ENCODE measurements at regions not wholly inside any gene's neighbourhood (a gene's known extent, or its start where the extent isn't known, plus 50 kb on each side); places are given as distances from the start of the nearest gene placed in this dataset.
"Not testable (repeated sequence)": the region's sequence is repeated elsewhere in the genome, so short reads cannot be mapped to it uniquely, and the experiment has no call there.

DNA sequence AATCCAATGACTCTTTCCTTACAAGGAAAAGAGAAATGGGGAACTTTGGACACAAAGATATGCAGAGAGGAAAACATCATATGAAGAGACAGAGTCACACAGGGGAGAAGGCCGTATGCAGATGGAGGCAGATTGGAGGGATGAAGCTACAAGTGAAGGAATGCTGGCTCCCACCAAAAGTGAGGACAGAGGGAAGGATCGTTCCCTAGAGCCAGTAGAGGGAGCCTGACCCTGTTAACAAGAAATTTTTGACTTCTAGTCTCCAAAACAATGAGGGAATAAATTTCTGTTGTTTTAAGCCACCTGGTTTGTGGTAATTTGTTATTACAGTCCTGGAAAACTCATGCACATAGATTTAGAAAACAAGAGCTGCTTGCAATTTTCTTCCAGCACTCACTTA is 169.3 kb downstream of the PMAIP1 start:
- no peak for DNase-seq (ENCODE audit: low read depth)
- H3K4me3 ChIP-seq (ENCODE audit: low read length), result no peak overlapping the region
- TF ChIP-seq, protein P1, sequence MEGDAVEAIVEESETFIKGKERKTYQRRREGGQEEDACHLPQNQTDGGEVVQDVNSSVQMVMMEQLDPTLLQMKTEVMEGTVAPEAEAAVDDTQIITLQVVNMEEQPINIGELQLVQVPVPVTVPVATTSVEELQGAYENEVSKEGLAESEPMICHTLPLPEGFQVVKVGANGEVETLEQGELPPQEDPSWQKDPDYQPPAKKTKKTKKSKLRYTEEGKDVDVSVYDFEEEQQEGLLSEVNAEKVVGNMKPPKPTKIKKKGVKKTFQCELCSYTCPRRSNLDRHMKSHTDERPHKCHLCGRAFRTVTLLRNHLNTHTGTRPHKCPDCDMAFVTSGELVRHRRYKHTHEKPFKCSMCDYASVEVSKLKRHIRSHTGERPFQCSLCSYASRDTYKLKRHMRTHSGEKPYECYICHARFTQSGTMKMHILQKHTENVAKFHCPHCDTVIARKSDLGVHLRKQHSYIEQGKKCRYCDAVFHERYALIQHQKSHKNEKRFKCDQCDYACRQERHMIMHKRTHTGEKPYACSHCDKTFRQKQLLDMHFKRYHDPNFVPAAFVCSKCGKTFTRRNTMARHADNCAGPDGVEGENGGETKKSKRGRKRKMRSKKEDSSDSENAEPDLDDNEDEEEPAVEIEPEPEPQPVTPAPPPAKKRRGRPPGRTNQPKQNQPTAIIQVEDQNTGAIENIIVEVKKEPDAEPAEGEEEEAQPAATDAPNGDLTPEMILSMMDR (conservative IDR thresholded peaks at IDR 0.05; ENCODE audit: low read length), result peak; percentile 29; the same call in 1 of the 2 replicates

DNA sequence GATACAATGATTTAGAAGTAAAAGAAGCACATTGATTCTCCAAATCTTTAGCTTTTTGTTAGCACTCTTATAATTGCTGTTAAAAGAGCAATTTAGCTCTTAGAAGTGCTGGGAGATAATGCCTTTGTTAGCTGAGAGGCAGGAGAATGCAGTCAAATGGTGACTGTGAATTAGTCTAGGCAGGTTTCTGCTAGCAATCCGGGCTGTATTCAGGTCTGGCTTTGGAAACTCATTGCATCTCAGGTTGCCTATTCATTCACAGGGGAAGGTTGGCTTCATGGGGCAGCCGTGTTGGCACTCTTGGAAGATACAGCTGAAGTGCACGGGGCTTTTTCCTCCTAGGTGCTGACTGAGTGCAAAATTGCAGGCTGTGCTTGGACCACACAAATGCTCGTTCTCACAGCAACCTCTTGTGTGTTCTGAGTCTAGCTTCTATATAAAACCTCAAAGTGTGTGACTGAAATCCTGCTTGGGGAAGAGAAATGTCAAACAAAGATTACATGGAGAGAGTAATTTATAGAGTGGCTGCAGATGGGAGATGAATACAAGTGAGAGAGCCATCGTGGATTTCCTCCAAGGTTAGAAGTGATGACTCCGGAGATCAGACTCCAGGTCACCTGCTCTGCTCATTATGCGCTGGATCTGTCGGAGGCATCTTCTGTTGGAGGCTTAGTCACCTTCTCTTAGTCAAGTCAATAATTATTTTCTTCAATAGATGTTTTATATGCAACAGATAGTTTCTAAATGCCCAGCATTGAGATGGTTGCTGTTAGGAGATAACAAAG is 167.8 kb downstream of the PMAIP1 start:
- no peak overlapping the region for H3K4me3 ChIP-seq (ENCODE audit: low read length)
- TF ChIP-seq, protein P1 (conservative IDR thresholded peaks at IDR 0.05; ENCODE audit: low read length), result no peak
- no peak for DNase-seq (ENCODE audit: low read depth)

DNA sequence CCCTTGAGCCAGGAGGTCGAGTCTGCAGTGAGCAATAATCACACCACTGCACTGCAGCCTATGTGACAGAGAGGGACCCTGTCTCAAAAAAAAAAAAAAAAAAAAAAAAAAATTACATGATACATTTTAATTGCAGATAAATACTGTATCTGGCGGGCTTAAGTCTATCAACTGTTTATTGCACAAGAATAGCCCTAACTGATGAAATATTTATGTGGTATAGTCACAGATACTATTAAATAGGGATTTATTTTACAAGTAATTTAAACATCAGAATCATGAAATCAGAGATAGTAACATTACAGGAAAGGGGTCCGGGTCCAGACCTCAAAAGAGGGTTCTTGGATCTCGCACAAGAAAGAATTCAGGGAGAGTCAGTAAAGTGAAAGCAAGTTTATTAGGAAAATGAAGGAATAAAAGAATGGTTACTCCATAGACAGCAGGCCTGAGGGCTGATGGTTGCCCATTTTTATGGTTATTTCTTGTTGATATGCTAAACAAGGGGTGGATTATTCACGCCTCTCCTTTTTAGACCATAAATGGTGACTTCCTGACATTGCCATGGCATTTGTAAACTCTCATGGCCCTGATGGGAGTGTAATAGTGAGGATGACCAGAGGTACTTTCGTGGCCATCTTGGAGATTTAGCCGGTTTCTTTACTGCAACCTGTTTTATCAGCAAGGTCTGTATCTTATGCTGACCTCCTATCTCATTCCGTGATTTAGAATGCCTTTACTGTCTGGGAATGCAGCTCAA is 166.6 kb downstream of the PMAIP1 start:
- TF ChIP-seq, protein P1 (conservative IDR thresholded peaks at IDR 0.05; ENCODE audit: low read length), result no peak
- H3K4me3 ChIP-seq (ENCODE audit: low read length), result no peak overlapping the region
- no peak for DNase-seq (ENCODE audit: low read depth)

DNA sequence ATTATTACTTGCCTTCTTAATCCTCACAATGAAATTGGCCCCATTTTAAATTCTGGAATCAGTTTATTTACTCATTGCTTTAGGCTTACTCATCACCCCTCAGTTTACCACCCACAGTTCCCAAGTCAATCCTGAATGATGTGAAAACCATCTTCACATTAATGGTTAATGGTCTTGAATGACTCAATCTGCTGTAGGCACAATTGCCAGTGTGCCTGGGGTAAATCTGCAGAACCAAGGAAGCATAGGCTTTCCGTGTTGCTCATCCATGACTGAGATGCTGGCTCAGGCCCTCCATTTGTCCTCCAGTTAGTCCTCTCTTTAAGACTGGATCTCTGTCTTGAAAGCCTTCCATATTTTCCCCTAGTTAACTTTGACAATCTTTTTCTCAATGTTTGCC is 164.5 kb downstream of the PMAIP1 start:
- TF ChIP-seq, protein P1 (conservative IDR thresholded peaks at IDR 0.05; ENCODE audit: low read length), result no peak
- DNase-seq (ENCODE audit: low read depth), result no peak
- no peak overlapping the region for H3K4me3 ChIP-seq (ENCODE audit: low read length)

DNA sequence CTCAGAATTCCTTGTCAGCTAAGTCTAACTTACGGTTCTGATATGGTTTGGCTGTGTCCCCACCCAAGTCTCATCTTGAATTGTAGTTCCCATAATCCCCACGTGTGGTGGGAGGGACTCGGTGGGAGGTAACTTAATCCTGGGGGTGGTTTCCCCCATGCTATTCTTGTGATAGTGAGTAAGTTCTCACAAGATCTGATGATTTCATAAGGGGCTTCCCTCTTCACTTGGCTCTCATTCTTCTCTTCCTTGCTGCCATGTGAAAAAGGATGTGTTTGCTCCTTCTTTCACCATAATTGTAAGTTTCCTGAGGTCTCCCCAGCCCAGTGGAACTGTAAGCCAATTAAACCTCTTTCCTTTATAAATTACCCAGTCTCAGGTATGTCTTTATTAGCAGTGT is 163.0 kb downstream of the PMAIP1 start:
- H3K4me3 ChIP-seq (ENCODE audit: low read length); DNase-seq (ENCODE audit: low read depth): not testable (repeated sequence)

DNA sequence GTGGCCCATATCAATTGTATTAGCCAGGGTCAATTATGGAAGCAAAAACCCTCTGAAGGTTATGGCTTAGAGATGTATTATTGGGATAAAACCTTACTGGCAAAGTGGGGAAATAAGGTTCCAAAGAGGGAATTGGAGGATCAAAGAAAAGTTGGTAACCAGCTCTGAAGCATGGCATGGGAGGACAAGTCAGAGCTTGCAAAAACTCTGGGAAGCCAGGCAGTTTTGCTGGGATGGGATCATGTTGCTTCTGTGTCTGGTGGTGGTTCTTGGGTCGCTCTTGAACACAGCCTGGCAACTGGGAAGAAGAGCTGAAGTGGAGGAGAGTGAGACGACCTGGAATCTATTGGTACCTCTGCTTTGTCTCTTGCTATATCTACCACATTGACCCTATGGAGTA is 162.6 kb downstream of the PMAIP1 start:
- DNase-seq (ENCODE audit: low read depth), result no peak
- H3K4me3 ChIP-seq (ENCODE audit: low read length), result no peak overlapping the region
- TF ChIP-seq, protein P1 (conservative IDR thresholded peaks at IDR 0.05; ENCODE audit: low read length), result no peak

DNA sequence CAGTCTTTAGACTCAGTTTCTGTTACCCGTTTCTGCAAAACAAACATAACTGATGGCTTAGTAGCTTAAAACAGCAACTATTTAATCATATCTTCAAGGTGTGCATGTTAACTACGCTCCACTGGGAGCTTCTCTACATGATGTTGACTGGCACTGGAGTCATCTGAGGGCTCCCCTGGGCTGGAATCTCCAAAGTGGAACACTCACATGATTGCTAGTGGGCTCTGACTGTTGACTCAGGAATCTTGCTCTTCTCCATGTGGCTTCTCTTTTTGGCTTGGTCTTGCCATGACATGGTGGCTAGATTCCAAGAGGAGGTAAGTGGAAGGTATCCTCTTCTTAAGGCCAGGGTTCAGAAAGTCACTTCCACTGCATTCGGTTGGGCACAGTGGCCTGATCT is 160.8 kb downstream of the PMAIP1 start:
- no peak overlapping the region for H3K4me3 ChIP-seq (ENCODE audit: low read length)
- TF ChIP-seq, protein P1 (conservative IDR thresholded peaks at IDR 0.05; ENCODE audit: low read length), result no peak
- DNase-seq (ENCODE audit: low read depth), result no peak

Measured in AG10803 (cell line).